ENCODE measurements at regions not wholly inside any gene's neighbourhood (a gene's known extent, or its start where the extent isn't known, plus 50 kb on each side); places are given as distances from the start of the nearest gene placed in this dataset.
A peak's percentile ranks its signal among the peaks of the same experiment; 100 is the strongest.
"Not testable (repeated sequence)": the region's sequence is repeated elsewhere in the genome, so short reads cannot be mapped to it uniquely, and the experiment has no call there.

DNA sequence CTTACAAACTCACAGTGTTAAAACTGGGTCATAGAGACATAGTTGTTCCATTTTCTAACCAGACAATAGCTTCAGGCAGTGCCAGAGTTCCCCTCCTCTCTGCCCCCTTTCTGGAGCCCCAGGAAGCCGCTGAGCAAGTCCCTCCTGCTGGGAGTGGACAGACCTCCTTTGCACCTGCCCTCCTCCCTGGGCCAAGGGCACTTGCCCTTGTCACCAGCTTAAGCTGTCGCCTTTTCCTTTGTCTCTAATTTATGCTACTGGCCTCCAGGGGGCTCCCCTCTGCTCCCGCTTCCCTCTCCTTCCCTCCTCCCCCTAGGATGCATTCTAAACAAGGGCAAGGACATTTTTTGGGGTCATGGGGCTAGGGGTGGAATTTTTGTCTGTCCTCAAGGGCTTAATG is 182.4 kb downstream of the MIS18A start:
- no peak for DNase-seq

DNA sequence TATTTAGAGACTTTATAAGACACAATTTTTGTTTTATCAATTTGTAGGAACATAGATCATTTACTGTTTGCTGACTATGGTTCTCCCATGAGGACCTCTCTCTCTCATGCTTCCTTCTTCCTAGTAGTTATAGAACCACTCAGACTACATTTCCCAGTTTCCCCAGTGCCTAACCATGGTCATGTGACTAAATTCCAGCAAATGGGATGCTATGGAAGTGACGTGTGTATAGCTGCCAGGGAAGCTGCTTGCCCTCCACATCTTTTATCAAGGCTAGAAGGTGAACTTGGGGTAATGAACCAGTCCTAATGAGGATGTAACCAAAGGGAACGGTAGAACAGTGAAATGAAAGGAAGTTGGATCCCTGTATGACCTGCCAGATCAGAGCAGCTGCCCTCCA is 184.0 kb downstream of the MIS18A start:
- no peak for DNase-seq

DNA sequence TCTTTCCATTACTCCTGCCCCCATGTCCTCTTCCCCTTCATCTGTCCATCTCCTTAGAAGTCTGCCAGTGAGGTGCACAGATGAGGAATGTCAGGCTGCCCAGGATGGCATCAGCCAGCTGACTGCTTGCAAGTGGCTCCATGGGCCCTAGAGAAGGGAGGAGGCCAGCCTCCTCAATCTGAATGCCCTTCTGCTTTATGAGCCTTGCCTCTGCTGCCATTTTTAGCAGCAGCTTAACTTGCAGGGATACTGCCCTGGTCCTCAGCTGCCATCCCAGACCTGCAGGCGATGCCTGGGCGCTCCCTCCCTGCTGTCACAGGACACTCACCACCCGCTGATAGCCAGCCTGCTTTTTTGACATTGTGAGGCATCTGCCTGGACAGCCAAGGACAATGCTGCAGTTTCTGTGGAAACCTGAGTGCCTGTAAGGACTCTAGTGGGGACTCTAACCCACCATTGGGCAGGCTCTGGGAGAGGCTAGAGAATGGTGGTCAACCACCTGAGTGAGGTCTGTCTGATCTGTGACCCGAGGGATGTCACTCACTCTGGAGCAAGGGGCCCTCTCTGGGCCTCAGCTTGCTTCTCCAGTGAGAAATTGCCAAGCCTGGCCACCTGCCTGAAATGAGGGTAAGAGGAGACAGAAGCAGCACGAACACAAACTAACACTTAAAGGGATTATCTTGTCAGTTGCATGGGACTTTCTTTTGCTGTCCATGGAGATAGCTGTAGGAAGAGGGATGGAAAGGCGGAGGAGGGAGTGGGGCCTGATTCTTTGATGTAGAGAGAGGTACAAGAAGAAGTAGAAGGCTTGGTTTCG is 185.0 kb downstream of the MIS18A start:
- no peak for DNase-seq

DNA sequence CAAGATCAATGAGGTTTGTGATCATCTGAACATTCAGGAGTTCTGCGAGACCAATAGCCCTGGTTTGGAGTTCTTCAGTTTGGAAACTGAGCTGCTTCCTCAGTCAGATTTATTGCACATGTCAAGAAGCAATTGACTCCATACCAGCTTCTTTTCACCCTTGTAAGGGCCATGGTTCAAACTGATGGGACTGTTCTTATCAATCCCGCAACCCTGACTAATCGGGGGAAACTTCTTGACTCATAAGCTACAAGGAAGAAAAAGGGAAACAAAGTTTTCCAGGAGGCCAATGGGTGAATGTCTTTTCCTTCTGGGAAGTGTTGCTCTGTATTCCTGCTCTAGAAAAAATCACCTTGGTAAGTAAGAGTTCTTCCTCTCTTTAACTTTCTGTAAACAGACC is 187.9 kb downstream of the MIS18A start:
- no peak for DNase-seq

DNA sequence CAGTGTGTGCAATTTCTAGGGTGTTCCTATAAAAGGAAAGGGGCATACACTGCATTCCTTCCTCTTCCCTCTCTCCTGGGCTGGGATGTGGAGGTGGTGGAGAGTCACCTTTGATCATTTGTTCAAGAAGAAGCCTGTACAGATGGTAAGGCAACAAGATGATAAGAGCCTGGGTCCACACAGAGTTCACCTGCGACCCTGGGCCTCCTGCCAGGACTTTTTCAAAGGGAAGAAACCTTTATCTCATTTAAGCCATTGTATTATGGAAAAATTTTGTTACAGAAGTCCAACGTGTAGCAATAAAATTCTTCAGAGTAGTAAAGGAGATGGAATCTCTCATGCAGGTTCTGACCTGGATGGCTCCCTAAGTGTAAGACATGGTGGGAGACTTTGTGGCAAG is 189.1 kb downstream of the MIS18A start:
- DNase-seq, result no peak

DNA sequence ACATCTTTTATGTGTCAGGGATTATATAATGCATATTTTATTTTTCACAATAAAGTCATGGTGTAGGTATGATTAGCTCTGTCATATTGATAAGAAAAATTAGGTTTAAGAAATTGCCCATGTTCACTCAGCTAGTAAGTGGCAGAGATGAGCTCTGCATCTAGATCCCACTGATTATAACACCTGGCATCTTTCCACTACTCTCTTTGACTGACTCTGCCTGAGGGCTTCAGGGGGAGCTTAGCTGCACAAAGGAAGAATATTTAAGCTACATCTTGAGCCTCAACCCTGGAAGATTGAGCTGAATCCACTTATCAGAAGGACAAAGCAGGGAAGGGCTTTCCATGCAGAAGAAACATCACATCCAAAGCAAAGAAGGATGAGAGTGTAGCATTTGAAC is 190.4 kb downstream of the MIS18A start:
- DNase-seq, result no peak

DNA sequence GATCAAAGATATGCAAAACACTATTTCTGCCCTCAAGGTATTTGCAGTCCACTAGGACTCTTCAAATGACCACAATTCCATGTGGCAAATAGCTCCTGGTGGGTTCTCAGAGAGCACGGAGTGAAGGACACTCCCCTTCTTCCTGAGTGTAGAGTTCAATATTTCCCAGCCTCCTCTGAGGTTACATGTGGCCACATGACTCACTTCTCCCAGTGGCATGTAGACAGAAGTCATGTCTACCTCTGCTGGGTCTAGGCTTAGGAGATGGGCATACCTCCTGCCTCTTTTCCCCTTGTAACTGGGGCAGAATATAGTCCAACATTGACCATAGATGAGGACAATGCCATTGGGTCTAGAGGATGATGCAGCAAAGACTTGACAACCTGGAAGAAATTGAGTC is 191.4 kb downstream of the MIS18A start:
- DNase-seq, result no peak

DNA sequence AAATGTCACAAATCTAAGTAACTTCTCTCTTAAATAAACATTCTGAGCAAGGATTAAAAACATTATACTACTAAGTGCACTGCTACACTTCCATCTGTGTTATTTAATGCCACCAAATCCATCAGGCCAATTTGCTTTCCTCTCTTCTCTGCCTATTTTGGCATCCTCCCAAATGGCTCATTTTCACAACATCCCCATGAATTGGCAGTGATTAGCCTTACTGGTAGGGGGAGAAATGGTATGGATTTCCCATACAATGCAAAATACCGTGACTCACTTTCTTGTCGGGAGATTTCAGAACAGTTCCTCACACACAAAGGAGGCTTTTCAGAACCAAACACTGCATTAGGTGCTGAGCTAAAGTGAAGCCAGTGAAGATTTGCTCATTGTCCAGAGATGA is 195.7 kb downstream of the MIS18A start:
- peak in 2 of 56 donors; percentile 7 to 30 for DNase-seq

DNA sequence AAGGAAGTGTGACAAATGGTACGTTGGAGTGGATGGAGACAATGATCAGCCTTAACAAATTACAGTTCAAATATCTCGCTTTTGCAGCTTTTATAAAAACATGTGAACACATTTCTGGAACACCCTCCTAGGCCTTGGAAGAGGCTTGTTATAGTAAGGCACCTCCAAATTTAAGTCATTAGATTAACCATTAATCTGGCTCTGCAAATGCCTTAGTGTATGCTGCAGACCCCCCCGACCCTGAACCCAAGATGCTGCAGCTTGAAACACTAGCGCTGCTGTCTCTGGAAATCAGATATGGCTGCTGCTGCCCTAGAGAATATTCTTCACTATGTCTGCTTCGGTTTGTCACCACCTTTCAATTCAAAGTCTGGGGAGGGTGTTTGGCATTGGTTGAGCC is 196.4 kb downstream of the MIS18A start:
- no peak for DNase-seq

DNA sequence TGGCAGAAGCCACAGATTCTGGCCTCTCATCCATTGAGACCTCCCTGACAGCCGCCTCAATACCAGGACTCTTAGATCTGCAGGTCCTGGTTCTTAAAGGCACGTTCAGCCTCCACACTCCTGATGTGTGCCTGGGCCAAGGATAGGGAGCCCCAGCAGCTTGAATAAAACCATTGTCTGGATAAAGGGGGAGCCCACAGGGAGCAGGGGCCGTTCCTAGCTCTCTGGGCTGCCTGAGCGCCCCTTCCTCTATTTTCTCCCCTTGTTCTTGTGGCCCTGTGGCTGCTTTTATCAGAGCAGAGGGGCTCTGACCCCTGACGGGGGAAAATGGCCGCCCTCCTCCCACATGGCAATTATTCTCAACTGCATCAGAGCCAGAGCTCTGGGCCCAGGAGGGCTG is 200.8 kb downstream of the HUNK start:
- DNase-seq, result no peak

DNA sequence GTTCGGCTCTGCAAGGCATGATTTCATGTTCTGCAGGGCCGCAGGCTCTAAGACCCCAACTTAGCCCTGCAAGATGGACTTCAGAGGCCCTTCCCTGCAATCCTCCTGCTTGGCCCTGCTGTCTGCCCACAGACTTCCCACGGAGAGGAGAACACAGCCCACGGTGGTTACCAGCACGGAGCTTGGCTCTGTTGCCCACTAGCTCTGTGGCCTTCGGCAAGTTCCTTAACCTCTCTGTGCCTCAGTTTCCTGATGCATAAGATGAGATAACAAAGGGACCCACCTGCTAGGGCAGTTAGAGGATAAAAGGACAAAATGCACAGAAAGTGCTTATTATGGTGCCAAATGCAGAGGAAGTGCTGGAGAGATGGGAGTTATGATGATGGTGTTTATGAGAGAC is 200.4 kb downstream of the HUNK start:
- no peak for DNase-seq

DNA sequence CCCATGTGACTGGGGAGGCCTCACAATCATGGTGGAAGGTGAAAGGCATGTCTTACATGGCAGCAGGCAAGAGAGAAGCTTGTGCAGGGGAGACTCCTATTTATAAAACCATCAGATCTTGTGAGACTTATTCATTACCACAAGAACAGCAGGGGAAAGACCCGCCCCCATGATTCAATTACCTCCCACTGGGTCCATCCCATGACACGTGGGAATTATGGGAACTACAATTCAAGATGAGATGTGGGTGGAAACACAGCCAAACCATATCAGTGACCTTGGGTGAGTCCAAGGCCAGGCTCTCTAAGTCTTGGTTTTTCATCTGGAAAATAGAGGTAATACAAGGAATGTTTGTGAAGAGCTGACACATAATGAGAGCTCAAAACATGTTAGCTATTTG is 198.8 kb downstream of the HUNK start:
- not testable (repeated sequence) for DNase-seq

DNA sequence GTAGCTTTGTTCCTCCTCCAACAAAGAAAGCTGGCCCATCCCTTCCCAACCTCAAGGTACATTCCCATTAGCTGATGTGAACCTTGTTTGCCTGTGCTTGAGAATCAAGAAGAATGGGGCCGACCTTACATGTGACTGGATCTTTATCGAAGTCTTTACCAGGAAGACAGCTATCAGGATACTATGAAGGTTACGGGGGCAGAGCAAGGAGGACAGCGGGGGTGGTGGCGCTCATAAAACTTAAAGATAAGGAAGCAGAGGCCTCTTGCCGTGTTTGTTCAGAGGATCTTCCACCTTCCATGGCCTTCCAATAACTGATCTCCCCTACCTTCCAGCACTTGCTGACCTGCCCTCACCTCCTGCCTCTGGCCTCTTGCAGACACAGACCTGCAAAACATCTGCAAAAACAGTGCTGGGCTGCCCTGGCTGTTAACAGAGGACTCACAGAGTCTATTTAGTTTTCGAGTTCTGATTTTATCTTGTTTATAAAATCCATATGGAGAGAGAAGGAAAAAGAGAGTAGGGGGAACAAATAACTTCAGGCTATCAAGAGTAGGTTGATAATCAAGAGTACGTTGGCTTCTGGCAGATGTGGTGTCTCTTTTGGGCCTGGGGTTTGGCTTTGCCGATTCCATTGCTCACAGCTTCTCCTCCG is 198.0 kb downstream of the HUNK start:
- no peak for DNase-seq

DNA sequence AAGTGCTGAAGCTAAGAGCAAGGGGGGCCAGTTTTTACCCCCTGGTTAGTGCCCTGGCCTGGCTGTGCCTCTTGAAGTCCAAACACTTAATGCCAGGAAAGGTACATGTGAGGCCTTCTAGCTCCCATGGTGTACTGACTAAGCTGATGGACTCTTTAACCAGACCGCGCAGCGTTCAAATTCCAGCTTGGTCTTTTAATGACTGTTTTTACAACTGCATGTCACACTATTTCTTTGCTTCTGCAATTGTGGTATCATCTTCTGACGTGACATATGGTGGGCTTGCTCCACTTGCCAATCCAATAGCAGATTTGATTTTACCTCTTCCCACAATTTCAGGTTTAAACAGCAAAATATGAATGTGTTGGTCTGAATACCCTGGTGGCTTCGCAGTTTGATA is 197.3 kb downstream of the HUNK start:
- DNase-seq, result no peak

DNA sequence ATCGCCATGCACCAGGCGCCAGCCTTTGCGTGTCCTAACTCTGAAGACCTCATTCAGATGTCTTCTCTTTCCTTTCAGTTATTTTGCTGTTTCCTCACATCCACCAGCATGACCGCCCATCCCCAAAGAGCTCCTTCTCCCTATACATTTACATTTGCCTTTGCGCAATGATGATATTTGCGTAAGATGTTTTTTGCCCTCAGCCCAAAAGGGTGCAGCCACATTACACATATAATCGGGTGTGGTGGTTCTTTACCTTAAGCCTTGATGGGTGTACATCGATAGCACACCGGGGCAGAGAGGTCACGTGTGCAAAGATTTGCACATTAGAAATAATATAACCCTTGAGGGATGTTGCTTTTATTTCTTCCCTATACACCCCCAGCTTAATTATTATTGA is 192.8 kb downstream of the HUNK start:
- no peak for DNase-seq

DNA sequence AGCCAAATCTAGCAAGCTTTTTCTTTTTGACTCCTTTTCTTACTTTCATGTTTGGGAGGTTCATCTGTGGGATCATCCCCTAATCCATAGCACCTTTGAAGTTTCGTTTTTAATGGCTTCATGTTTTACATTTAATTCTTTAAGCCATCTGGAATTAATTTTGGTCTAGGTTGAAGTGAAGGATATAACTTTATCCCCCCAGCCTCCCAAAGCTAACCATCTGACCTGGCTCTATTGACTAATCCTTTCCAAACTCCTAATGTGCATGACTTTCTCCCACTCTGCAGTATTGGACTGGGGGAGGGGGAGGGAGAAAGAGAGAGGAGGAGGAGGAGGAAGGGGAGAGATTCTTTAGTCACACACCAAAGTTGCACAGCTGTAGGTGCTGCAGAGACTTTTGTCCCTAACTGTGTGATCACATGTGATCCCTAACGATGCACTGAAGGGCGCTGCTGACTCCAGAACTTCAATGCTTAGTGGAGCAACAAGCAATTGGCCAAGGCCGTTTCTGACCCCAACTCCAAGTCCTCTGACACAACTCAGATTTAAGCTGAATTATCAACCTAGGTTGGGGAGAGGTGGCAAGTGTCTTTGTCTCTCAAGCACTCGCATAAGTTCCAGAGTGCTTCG is 191.6 kb downstream of the HUNK start:
- DNase-seq, result no peak

DNA sequence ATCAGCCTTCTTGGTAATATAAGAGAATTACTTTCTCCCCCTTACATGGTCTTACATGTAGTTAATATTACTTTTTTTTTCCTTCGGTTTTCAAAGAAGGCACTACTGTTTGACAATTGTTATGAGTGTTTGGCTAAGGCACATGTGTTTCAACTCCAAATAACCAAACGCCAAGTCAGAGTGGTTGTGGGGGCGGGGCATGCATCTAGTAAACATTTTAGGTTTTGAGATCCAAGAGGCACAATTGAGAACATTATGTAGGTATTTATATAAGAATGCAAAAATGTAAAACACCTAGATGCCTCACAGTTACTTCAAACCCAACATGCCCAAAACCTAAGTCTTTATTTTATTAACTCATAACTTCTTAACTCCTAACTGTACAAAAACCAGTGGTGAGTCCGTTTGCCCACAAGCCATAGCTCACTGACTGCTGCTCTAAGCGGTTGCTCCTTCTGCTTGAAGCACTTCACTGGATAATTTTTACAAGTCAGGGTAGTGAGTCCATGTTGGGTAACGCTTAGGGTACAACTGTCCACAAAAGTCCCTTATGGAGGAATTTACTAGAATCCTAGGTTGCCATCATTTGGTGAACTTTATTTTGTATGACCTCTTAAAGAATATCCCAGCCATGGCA is 189.9 kb downstream of the HUNK start:
- DNase-seq, result no peak

DNA sequence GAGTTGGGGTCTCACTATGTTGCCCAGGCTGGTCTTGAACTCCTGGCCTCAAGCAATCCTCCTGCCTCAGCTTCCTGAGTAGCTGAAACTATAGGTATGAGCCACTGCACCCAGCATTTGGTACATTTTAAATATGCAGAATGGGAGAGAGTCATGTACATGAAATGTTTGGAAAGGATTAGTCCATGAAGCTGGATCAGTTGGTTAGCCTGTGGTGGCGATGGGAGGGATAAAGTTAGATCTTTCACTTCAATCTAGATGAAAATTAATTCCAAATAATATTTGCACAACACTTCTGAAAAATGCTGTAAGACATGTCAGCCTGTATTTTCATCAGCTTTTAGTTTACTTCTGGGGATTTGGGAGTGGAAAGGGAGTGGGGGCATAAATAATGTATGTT is 188.9 kb downstream of the HUNK start:
- DNase-seq, result no peak

DNA sequence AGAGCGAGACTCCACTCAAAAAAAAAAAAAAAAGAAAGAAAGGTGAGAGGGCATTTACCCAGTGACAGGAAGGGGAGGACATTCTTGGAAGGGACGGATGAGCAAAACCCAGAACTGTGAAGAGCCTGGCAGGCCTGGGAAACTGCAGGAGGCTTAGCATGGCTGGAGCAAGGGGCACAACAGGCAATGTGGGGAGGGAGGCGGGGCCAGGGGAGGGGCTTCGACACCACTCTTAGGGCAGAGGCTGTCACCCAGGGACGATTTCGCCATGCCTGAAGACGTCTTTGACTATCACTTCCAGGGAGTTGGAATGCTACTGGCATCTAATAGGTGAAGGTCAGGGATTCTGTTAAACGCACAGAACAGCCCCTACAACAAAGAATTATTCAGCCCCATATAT is 184.0 kb downstream of the HUNK start:
- no peak for DNase-seq

DNA sequence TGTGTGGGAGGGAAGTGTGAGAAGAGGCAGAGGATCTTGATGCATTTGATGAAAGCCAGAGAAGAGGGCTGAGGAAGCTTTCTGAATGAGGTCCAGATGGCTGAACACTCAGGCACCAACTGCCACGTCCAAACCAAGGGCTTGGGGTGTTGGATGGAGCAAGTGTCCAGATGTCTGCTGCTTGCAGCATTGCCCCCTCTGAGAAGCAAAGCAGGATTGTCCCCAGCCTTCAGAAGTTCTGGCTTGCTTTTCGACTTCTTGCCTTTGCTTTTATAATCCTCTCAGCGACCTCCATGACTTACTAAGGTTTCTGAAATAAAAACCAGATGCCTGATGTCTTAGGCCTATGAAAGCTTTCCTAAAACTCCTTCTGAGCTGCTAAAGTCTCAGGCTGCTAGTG is 182.5 kb downstream of the HUNK start:
- DNase-seq, result no peak

Measured in amygdala (tissue), 56 donors.